HUES48 (cell line): ENCODE measurements at regions not wholly inside any gene's neighbourhood (a gene's known extent, or its start where the extent isn't known, plus 50 kb on each side); places are given as distances from the start of the nearest gene placed in this dataset.

Experiments used
- H3K27ac ChIP-seq: one replicate; pipeline ENCODE4 v1.7.0; 2013; ENCODE audit warnings: low read depth, low read length, inconsistent platforms
- H3K27me3 ChIP-seq: 2 replicates; pipeline ENCODE4 v1.6.1; 2013; ENCODE audit warnings: mild to moderate bottlenecking, low read length; ENCODE audit not compliant: control insufficient read depth, insufficient read depth
- H3K36me3 ChIP-seq: 2 replicates; pipeline ENCODE4 v1.6.1; 2013; ENCODE audit warnings: low read length; ENCODE audit not compliant: control insufficient read depth, insufficient read depth
- H3K4me1 ChIP-seq: 2 replicates; pipeline ENCODE4 v1.6.1; 2013; ENCODE audit warnings: mild to moderate bottlenecking, low read length; ENCODE audit not compliant: control insufficient read depth, insufficient read depth
- H3K4me3 ChIP-seq: 2 replicates; pipeline ENCODE4 v1.5.1; 2013; ENCODE audit warnings: mild to moderate bottlenecking, low read depth, low read length
- H3K9ac ChIP-seq: 2 replicates; pipeline ENCODE4 v1.6.1; 2013; ENCODE audit warnings: mild to moderate bottlenecking, low read depth, low read length, moderate library complexity
- H3K9me3 ChIP-seq: 2 replicates; pipeline ENCODE4 v1.6.1; 2013; ENCODE audit warnings: low read length; ENCODE audit not compliant: control insufficient read depth, insufficient read depth

GRCh38 chr11:98136357-98136756 is 884.4 kb upstream of the CNTN5 start:
- H3K4me3 ChIP-seq = no peak overlapping the region
- H3K36me3 ChIP-seq = no peaks in the 10 kb centered on the region
- no peak overlapping the region for H3K9ac ChIP-seq
- no peaks in the 10 kb centered on the region for H3K27me3 ChIP-seq
- no peak overlapping the region for H3K27ac ChIP-seq
- H3K4me1 ChIP-seq = no peaks in the 10 kb centered on the region
- peaks cover 7% of the 10 kb centered on the region for H3K9me3 ChIP-seq

GRCh38 chr11:98137437-98137836 is 883.3 kb upstream of the CNTN5 start:
- no peak overlapping the region for H3K9ac ChIP-seq
- H3K27me3 ChIP-seq = no peaks in the 10 kb centered on the region
- H3K9me3 ChIP-seq = peaks cover 7% of the 10 kb centered on the region
- no peaks in the 10 kb centered on the region for H3K4me1 ChIP-seq
- no peaks in the 10 kb centered on the region for H3K36me3 ChIP-seq
- H3K4me3 ChIP-seq = no peak overlapping the region
- no peak overlapping the region for H3K27ac ChIP-seq

GRCh38 chr11:98143661-98144060 is 877.1 kb upstream of the CNTN5 start:
- Histone ChIP-seq H3K4me1 (no peaks in the 10 kb centered on the region), H3K9me3 (peaks cover 6% of the 10 kb centered on the region), H3K36me3 (no peaks in the 10 kb centered on the region), H3K9ac (no peak overlapping the region), H3K4me3 (no peak overlapping the region), H3K27ac (no peak overlapping the region), H3K27me3 (no peaks in the 10 kb centered on the region)

GRCh38 chr11:98153752-98154151 is 867.0 kb upstream of the CNTN5 start:
- Histone ChIP-seq H3K9me3 (peaks cover 24% of the 10 kb centered on the region), H3K36me3 (no peaks in the 10 kb centered on the region), H3K27me3 (no peaks in the 10 kb centered on the region), H3K27ac (no peak overlapping the region), H3K9ac (no peak overlapping the region), H3K4me3 (no peak overlapping the region), H3K4me1 (no peaks in the 10 kb centered on the region)

- Histone ChIP-seq H3K4me1 (no peaks in the 10 kb centered on the region), H3K9ac (no peak overlapping the region), H3K9me3 (peaks cover 13% of the 10 kb centered on the region), H3K4me3 (no peak overlapping the region), H3K27me3 (no peaks in the 10 kb centered on the region), H3K36me3 (no peaks in the 10 kb centered on the region), H3K27ac (no peak overlapping the region)
Measured at GRCh38 chr11:98155696-98156095, 865.1 kb upstream of the CNTN5 start.

- H3K9ac ChIP-seq = no peak overlapping the region
- no peaks in the 10 kb centered on the region for H3K36me3 ChIP-seq
- no peaks in the 10 kb centered on the region for H3K9me3 ChIP-seq
- H3K27ac ChIP-seq = no peak overlapping the region
- H3K4me3 ChIP-seq = no peak overlapping the region
- H3K27me3 ChIP-seq = no peaks in the 10 kb centered on the region
- H3K4me1 ChIP-seq = no peaks in the 10 kb centered on the region
Measured at GRCh38 chr11:98177925-98178324, 842.8 kb upstream of the CNTN5 start.

GRCh38 chr11:98180511-98180910 is 840.2 kb upstream of the CNTN5 start:
- Histone ChIP-seq H3K4me1 (no peaks in the 10 kb centered on the region), H3K36me3 (no peaks in the 10 kb centered on the region), H3K4me3 (no peak overlapping the region), H3K9ac (no peak overlapping the region), H3K9me3 (peaks cover 8% of the 10 kb centered on the region), H3K27me3 (no peaks in the 10 kb centered on the region), H3K27ac (no peak overlapping the region)

- Histone ChIP-seq H3K27me3 (no peaks in the 10 kb centered on the region), H3K36me3 (no peaks in the 10 kb centered on the region), H3K27ac (no peak overlapping the region), H3K4me3 (no peak overlapping the region), H3K9ac (no peak overlapping the region), H3K9me3 (peaks cover 10% of the 10 kb centered on the region), H3K4me1 (no peaks in the 10 kb centered on the region)
Measured at GRCh38 chr11:98180921-98181320, 839.8 kb upstream of the CNTN5 start.

GRCh38 chr11:98183034-98183433 is 837.7 kb upstream of the CNTN5 start:
- no peaks in the 10 kb centered on the region for H3K36me3 ChIP-seq
- H3K9ac ChIP-seq = no peak overlapping the region
- peaks cover 22% of the 10 kb centered on the region for H3K9me3 ChIP-seq
- H3K4me1 ChIP-seq = no peaks in the 10 kb centered on the region
- H3K27me3 ChIP-seq = no peaks in the 10 kb centered on the region
- no peak overlapping the region for H3K4me3 ChIP-seq
- H3K27ac ChIP-seq = no peak overlapping the region

- Histone ChIP-seq H3K36me3 (no peaks in the 10 kb centered on the region), H3K4me3 (no peak overlapping the region), H3K9me3 (peaks cover 22% of the 10 kb centered on the region), H3K4me1 (no peaks in the 10 kb centered on the region), H3K27ac (no peak overlapping the region), H3K27me3 (no peaks in the 10 kb centered on the region), H3K9ac (no peak overlapping the region)
Measured at GRCh38 chr11:98185245-98185644, 835.5 kb upstream of the CNTN5 start.

GRCh38 chr11:98194611-98195010 is 826.1 kb upstream of the CNTN5 start:
- no peaks in the 10 kb centered on the region for H3K36me3 ChIP-seq
- H3K4me3 ChIP-seq = no peak overlapping the region
- no peaks in the 10 kb centered on the region for H3K27me3 ChIP-seq
- H3K9me3 ChIP-seq = no peaks in the 10 kb centered on the region
- H3K4me1 ChIP-seq = no peaks in the 10 kb centered on the region
- no peak overlapping the region for H3K27ac ChIP-seq
- H3K9ac ChIP-seq = no peak overlapping the region

- Histone ChIP-seq H3K9me3 (no peaks in the 10 kb centered on the region), H3K27me3 (no peaks in the 10 kb centered on the region), H3K36me3 (no peaks in the 10 kb centered on the region), H3K27ac (no peak overlapping the region), H3K9ac (no peak overlapping the region), H3K4me3 (no peak overlapping the region), H3K4me1 (no peaks in the 10 kb centered on the region)
Measured at GRCh38 chr11:98195300-98195699, 825.4 kb upstream of the CNTN5 start.
